Right lung (tissue), 2 donors: ENCODE measurements at regions not wholly inside any gene's neighbourhood (a gene's known extent, or its start where the extent isn't known, plus 50 kb on each side); places are given as distances from the start of the nearest gene placed in this dataset.
A peak's percentile ranks its signal among the peaks of the same experiment; 100 is the strongest.

ENCODE experiments used
- DNase-seq, 2 donors: peaks; one replicate each; pipeline ENCODE4 v3.0.0-alpha.2; 2013

GRCh38 chr9:115254287-115255180 is 136.6 kb upstream of the TNC start:
- peak; percentile 65 to 74 for DNase-seq

GRCh38 chr9:115261656-115262081 is 143.7 kb upstream of the TNC start:
- DNase-seq: no peak

- peak; percentile 60 to 71 for DNase-seq
Observed at GRCh38 chr9:115262477-115262876, 144.5 kb upstream of the TNC start.

GRCh38 chr9:115262952-115263351 is 145.0 kb upstream of the TNC start:
- DNase-seq: no peak

- peak; percentile 83 to 87 for DNase-seq
Observed at GRCh38 chr9:115263371-115264075, 145.6 kb upstream of the TNC start.

GRCh38 chr9:115264313-115264712 is 146.4 kb upstream of the TNC start:
- DNase-seq: peak in 1 of 2 donors; percentile 49

GRCh38 chr9:115267790-115268189 is 149.8 kb upstream of the TNC start:
- no peak for DNase-seq

GRCh38 chr9:115275753-115276152 is 157.8 kb upstream of the TNC start:
- no peak for DNase-seq

GRCh38 chr9:115276621-115277020 is 158.7 kb upstream of the TNC start:
- no peak for DNase-seq

- DNase-seq: no peak
Observed at GRCh38 chr9:115277301-115277700, 159.3 kb upstream of the TNC start.

- DNase-seq: no peak
Observed at GRCh38 chr9:115278326-115279035, 160.5 kb upstream of the TNC start.

- DNase-seq: no peak
Observed at GRCh38 chr9:115283395-115283794, 165.4 kb upstream of the TNC start.

GRCh38 chr9:115285836-115286235 is 167.9 kb upstream of the TNC start:
- no peak for DNase-seq

GRCh38 chr9:115286411-115286810 is 168.5 kb upstream of the TNC start:
- no peak for DNase-seq

- no peak for DNase-seq
Observed at GRCh38 chr9:115289757-115290208, 171.8 kb upstream of the TNC start.

- DNase-seq: peak; percentile 33 to 37
Observed at GRCh38 chr9:115291841-115292240, 173.9 kb upstream of the TNC start.

GRCh38 chr9:115292584-115293279 is 174.8 kb upstream of the TNC start:
- no peak for DNase-seq

- no peak for DNase-seq
Observed at GRCh38 chr9:115295734-115296133, 177.8 kb upstream of the TNC start.

GRCh38 chr9:115296831-115297565 is 179.0 kb upstream of the TNC start:
- DNase-seq: no peak

GRCh38 chr9:115300116-115300515 is 182.2 kb upstream of the TNC start:
- DNase-seq: no peak

GRCh38 chr9:115300874-115301273 is 182.9 kb upstream of the TNC start:
- DNase-seq: no peak
